ENCODE measurements at regions not wholly inside any gene's neighbourhood (a gene's known extent, or its start where the extent isn't known, plus 50 kb on each side); places are given as distances from the start of the nearest gene placed in this dataset.

DNA sequence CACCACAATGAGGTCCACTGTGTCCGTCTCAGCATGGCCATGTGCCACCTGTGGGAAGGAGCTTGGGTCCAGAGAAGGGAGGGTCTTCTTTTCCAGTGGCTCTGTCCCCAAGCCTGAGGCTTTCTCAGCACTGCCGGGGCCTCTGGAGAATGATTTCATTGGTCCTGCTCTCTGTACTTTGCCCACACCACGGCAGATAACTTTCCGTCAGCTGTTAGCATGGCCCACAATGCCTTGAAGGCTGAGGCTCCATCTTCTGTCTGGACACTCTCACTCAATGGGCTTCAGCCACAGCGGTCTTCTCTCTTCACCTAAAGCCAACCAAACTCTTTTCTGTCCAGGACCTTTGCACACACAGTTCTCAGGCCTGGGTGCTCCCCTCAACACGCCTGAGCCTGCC is 192.5 kb downstream of the CXCL12 start:
- Histone ChIP-seq H3K36me3 (ENCODE audit: control insufficient read depth, insufficient read depth, low read length) (no peaks in the 10 kb centered on the region), H3K27me3 (ENCODE audit: control insufficient read depth, insufficient read depth, low read length) (no peaks in the 10 kb centered on the region), H3K4me3 (ENCODE audit: low read depth, low read length) (no peak overlapping the region)
- DNase-seq (ENCODE audit: low read depth) = no peak
- TF ChIP-seq, protein P1, sequence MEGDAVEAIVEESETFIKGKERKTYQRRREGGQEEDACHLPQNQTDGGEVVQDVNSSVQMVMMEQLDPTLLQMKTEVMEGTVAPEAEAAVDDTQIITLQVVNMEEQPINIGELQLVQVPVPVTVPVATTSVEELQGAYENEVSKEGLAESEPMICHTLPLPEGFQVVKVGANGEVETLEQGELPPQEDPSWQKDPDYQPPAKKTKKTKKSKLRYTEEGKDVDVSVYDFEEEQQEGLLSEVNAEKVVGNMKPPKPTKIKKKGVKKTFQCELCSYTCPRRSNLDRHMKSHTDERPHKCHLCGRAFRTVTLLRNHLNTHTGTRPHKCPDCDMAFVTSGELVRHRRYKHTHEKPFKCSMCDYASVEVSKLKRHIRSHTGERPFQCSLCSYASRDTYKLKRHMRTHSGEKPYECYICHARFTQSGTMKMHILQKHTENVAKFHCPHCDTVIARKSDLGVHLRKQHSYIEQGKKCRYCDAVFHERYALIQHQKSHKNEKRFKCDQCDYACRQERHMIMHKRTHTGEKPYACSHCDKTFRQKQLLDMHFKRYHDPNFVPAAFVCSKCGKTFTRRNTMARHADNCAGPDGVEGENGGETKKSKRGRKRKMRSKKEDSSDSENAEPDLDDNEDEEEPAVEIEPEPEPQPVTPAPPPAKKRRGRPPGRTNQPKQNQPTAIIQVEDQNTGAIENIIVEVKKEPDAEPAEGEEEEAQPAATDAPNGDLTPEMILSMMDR (IDR thresholded peaks at IDR 0.05; ENCODE audit: insufficient read depth, low read length, poor library complexity, severe bottlenecking) = no peak

GRCh38 chr10:44190541-44190940 is 194.4 kb downstream of the CXCL12 start:
- TF ChIP-seq, protein P1 (IDR thresholded peaks at IDR 0.05; ENCODE audit: insufficient read depth, low read length, poor library complexity, severe bottlenecking) = no peak

GRCh38 chr10:44186821-44187220 is 198.1 kb downstream of the CXCL12 start:
- no peaks in the 10 kb centered on the region for H3K36me3 ChIP-seq (ENCODE audit: control insufficient read depth, insufficient read depth, low read length)
- H3K4me3 ChIP-seq (ENCODE audit: low read depth, low read length) = no peak overlapping the region
- TF ChIP-seq, protein P1 (IDR thresholded peaks at IDR 0.05; ENCODE audit: insufficient read depth, low read length, poor library complexity, severe bottlenecking) = no peak
- no peak for DNase-seq (ENCODE audit: low read depth)
- no peaks in the 10 kb centered on the region for H3K27me3 ChIP-seq (ENCODE audit: control insufficient read depth, insufficient read depth, low read length)

More at GRCh38 chr10:44190541-44190940, 194.4 kb downstream of the CXCL12 start:
- no peak overlapping the region for H3K4me3 ChIP-seq (ENCODE audit: low read depth, low read length)
- DNase-seq (ENCODE audit: low read depth) = no peak
- no peaks in the 10 kb centered on the region for H3K27me3 ChIP-seq (ENCODE audit: control insufficient read depth, insufficient read depth, low read length)
- no peaks in the 10 kb centered on the region for H3K36me3 ChIP-seq (ENCODE audit: control insufficient read depth, insufficient read depth, low read length)

DNA sequence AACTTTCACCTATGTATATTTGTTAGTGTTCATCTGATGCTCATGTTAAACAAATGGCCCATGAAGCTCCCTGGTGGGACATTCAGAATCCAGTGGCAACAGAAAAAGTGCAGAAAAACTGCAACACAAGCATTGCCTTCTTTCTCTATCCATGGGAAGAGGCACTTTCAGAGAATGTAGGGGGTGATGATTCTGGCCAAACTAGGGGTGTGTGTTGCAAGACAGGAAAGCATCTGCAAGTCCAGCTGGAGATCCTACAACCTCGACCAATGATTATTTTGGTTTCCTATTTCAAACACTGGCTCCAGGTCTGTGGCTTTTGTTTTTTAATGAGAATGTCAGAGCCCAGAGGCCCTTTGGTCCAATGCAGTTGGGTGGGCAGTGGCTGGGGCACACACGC is 198.7 kb downstream of the CXCL12 start:
- Histone ChIP-seq H3K4me3 (ENCODE audit: low read depth, low read length) (no peak overlapping the region), H3K36me3 (ENCODE audit: control insufficient read depth, insufficient read depth, low read length) (no peaks in the 10 kb centered on the region), H3K27me3 (ENCODE audit: control insufficient read depth, insufficient read depth, low read length) (no peaks in the 10 kb centered on the region)
- DNase-seq (ENCODE audit: low read depth) = no peak
- TF ChIP-seq, protein P1 (IDR thresholded peaks at IDR 0.05; ENCODE audit: insufficient read depth, low read length, poor library complexity, severe bottlenecking) = no peak

DNA sequence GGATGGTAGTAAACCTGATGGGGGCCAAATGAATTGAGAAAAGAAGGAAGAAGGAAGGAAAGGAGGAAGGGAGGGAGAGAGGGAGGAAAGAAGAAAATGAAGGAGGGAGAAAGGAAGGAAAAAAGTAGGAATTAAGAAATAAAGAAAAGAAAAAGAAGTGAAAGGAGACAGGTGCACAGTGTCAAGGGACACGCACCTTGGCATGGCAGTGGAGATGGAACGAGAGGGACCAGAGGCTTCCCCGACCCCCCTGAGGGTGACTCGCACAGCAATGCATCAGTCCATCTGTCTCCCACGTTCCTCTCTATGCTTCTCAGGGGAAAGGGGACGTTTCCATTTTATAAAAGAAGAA is 199.6 kb downstream of the CXCL12 start:
- no peak for DNase-seq (ENCODE audit: low read depth)
- TF ChIP-seq, protein P1 (IDR thresholded peaks at IDR 0.05; ENCODE audit: insufficient read depth, low read length, poor library complexity, severe bottlenecking) = no peak
- H3K4me3 ChIP-seq (ENCODE audit: low read depth, low read length) = no peak overlapping the region
- no peaks in the 10 kb centered on the region for H3K36me3 ChIP-seq (ENCODE audit: control insufficient read depth, insufficient read depth, low read length)
- no peaks in the 10 kb centered on the region for H3K27me3 ChIP-seq (ENCODE audit: control insufficient read depth, insufficient read depth, low read length)

- TF ChIP-seq, protein P1 (IDR thresholded peaks at IDR 0.05; ENCODE audit: insufficient read depth, low read length, poor library complexity, severe bottlenecking) = no peak
- H3K27me3 ChIP-seq (ENCODE audit: control insufficient read depth, insufficient read depth, low read length) = no peaks in the 10 kb centered on the region
- no peak for DNase-seq (ENCODE audit: low read depth)
- no peak overlapping the region for H3K4me3 ChIP-seq (ENCODE audit: low read depth, low read length)
- H3K36me3 ChIP-seq (ENCODE audit: control insufficient read depth, insufficient read depth, low read length) = no peaks in the 10 kb centered on the region
Observed at GRCh38 chr10:44184633-44185314, 200.1 kb downstream of the CXCL12 start.

All from kidney epithelial cell (primary cell).